Lung (tissue), 11 donors: ENCODE measurements at regions not wholly inside any gene's neighbourhood (a gene's known extent, or its start where the extent isn't known, plus 50 kb on each side); places are given as distances from the start of the nearest gene placed in this dataset.
"Not testable (repeated sequence)": the region's sequence is repeated elsewhere in the genome, so short reads cannot be mapped to it uniquely, and the experiment has no call there.

Experiments used
- ATAC-seq: fragments of 200-7000 bp; cut with Tn5 transposase; one replicate; pipeline ENCODE4 v1.9.1; 2020; ENCODE audit warnings: moderate number of reproducible peaks; ENCODE audit not compliant: insufficient read depth, low FRiP score
- DNase-seq, 3 donors: peaks; one replicate each; pipeline ENCODE4 v3.0.0-alpha.2; 2013 to 2017
- H3K27ac ChIP-seq, 2 donors: one replicate each; pipeline ENCODE4 v1.5.1; 2013; ENCODE audit warnings: mild to moderate bottlenecking in 2 of 2, moderate library complexity in 2 of 2, control low read depth in 1 of 2, inconsistent platforms in 1 of 2, low read depth in 1 of 2, low read length in 1 of 2
- H3K27me3 ChIP-seq, 3 donors: one replicate each; pipeline ENCODE4 v1.5.1; 2013; ENCODE audit warnings: low read length in 2 of 3; ENCODE audit not compliant: control insufficient read depth in 3 of 3, insufficient read depth in 3 of 3
- H3K36me3 ChIP-seq, 4 donors: one replicate each; pipeline ENCODE4 v1.5.1; 2013; ENCODE audit warnings: low read length in 4 of 4, mild to moderate bottlenecking in 1 of 4, moderate library complexity in 1 of 4; ENCODE audit not compliant: control insufficient read depth in 4 of 4, insufficient read depth in 4 of 4
- H3K4me1 ChIP-seq, 5 donors: one replicate each; pipeline ENCODE4 v1.5.1; 2013; ENCODE audit warnings: low read length in 5 of 5, mild to moderate bottlenecking in 2 of 5, moderate library complexity in 1 of 5; ENCODE audit not compliant: control insufficient read depth in 5 of 5, insufficient read depth in 5 of 5
- H3K4me3 ChIP-seq: one replicate; pipeline ENCODE4 v1.5.1; 2013; ENCODE audit warnings: mild to moderate bottlenecking, control low read depth, moderate library complexity
- H3K9ac ChIP-seq, 2 donors: one replicate each; pipeline ENCODE4 v1.5.1; 2013; ENCODE audit warnings: low read length in 2 of 2, control low read depth in 1 of 2; ENCODE audit not compliant: insufficient read depth in 1 of 2
- H3K9me3 ChIP-seq, 4 donors: one replicate each; pipeline ENCODE4 v1.5.1; 2013; ENCODE audit warnings: low read length in 3 of 4, mild to moderate bottlenecking in 1 of 4, moderate library complexity in 1 of 4; ENCODE audit not compliant: control insufficient read depth in 4 of 4, insufficient read depth in 3 of 4
- CTCF ChIP-seq: IDR thresholded peaks from 2 replicates; pipeline ENCODE4 v1.5.1; 2012; ENCODE audit warnings: mild to moderate bottlenecking; ENCODE audit errors: control extremely low read depth, extremely low read depth
- WGBS, 2 donors: extraction: QIAGEN DNeasy Blood & Tissue Kit; methylation state at CpG; one replicate each; pipeline ENCODE4 v1.1.7; 2013; 5-methylcytosine and 5-hydroxymethylcytosine counted together
- donor health status: control.
- donor health status: control.
- donor health status: Bipolar disorder and iron deficiency.
- donor health status: healthy.
- donor health status: DM: yes; HTN: yes; CAD: no.

- no peaks in the 10 kb centered on the region for H3K4me1 ChIP-seq
- no peaks in the 10 kb centered on the region for H3K27me3 ChIP-seq
- no peak overlapping the region for H3K9ac ChIP-seq
- WGBS, 2 donors: 87 to 90% methylated on average over 5 of the region's 5 CpGs
- no peaks in the 10 kb centered on the region for H3K36me3 ChIP-seq
- no peak overlapping the region for H3K4me3 ChIP-seq
- no peak for TF ChIP-seq CTCF
- no peak overlapping the region for H3K27ac ChIP-seq
- ATAC-seq (no peak), DNase-seq (no peak)
- H3K9me3 ChIP-seq: peaks cover 0 to 5% (median 1%) of the 10 kb centered on the region in 4 donors
Measured at GRCh38 chr2:61647044-61647443, 108.9 kb upstream of the XPO1 start.

- TF ChIP-seq CTCF: no peak
- ATAC-seq: no peak
- Histone ChIP-seq H3K27me3 (no peaks in the 10 kb centered on the region), H3K9ac (no peak overlapping the region), H3K9me3 (peaks cover 0 to 5% (median 1%) of the 10 kb centered on the region in 4 donors), H3K4me1 (no peaks in the 10 kb centered on the region), H3K4me3 (no peak overlapping the region), H3K27ac (no peak overlapping the region), H3K36me3 (no peaks in the 10 kb centered on the region)
- no peak for DNase-seq
- 75 to 90% methylated on average over 1 of the region's 1 CpG for WGBS, 2 donors
Measured at GRCh38 chr2:61645911-61646310, 107.8 kb upstream of the XPO1 start.

- H3K9me3 ChIP-seq: not testable (repeated sequence)
- whole genome bisulfite sequencing, 2 donors: 95 to 97% methylated on average over 6 of the region's 6 CpGs
Measured at GRCh38 chr2:61643153-61643552, 105.0 kb upstream of the XPO1 start.

GRCh38 chr2:61640406-61640805 is 102.2 kb upstream of the XPO1 start:
- Histone ChIP-seq H3K9me3 (no peaks in the 10 kb centered on the region), H3K27me3 (no peaks in the 10 kb centered on the region), H3K4me3 (no peak overlapping the region), H3K36me3 (no peaks in the 10 kb centered on the region), H3K9ac (no peak overlapping the region), H3K27ac (no peak overlapping the region), H3K4me1 (peaks cover 0 to 7% (median 0%) of the 10 kb centered on the region in 5 donors)
- TF ChIP-seq CTCF: no peak
- no peak for DNase-seq
- 95 to 98% methylated on average over 2 of the region's 2 CpGs for WGBS, 2 donors
- ATAC-seq: no peak

More at GRCh38 chr2:61643153-61643552, 105.0 kb upstream of the XPO1 start:
- not testable (repeated sequence) for H3K27ac ChIP-seq, DNase-seq, H3K9ac ChIP-seq, H3K4me1 ChIP-seq, H3K4me3 ChIP-seq, H3K36me3 ChIP-seq, ATAC-seq, H3K27me3 ChIP-seq
